ENCODE measurements at regions not wholly inside any gene's neighbourhood (a gene's known extent, or its start where the extent isn't known, plus 50 kb on each side); places are given as distances from the start of the nearest gene placed in this dataset.
A peak's percentile ranks its signal among the peaks of the same experiment; 100 is the strongest.
"Not testable (repeated sequence)": the region's sequence is repeated elsewhere in the genome, so short reads cannot be mapped to it uniquely, and the experiment has no call there.

GRCh38 chr6:144477396-144477795, 192.3 kb downstream of the UTRN start:
- DNase-seq (ENCODE audit: low spot score), result no peak

- DNase-seq (ENCODE audit: low spot score), result no peak
These were observed 192.7 kb downstream of the UTRN start for GRCh38 chr6:144477856-144478255.

GRCh38 chr6:144478483-144478882, 193.3 kb downstream of the UTRN start:
- no peak for DNase-seq (ENCODE audit: low spot score)

DNA sequence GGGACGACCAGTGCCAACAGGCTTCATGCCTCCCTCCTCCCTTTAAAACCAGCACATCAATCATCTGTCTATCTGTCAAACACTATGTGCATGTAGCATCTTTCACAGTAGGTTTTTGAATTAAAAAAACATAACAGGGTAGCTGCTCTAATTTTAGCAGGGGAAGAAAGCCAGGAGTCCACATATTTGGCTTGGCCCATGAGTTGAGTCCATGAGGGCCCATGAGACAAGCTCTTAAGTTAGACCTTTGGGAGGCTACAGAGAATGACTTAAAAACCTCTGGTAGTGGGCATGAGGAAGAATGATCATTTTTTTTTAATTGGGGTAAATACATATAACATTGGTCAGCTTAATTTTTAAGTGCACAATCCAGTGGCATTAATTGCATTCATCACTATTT, 194.9 kb downstream of the UTRN start:
- no peak for DNase-seq (ENCODE audit: low spot score)

DNA sequence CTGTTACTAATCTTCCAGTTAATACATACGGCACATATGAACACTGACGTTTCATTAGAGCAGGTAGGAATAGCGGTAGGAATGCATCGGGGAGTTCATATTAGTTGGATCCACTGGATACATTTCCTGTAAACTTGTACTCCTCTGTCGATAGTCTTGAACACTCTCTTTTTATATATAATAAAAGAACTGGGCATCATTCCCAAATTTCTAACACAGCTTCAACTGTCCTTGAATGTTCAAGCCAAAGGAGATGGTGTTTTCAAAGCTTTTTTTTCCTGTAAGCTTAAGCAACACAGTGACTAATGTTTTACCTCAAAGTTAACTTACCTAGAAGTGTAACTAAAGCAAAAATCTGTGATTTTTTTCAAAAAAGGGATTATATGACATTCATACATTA, 195.3 kb downstream of the UTRN start:
- DNase-seq (ENCODE audit: low spot score), result no peak

DNA sequence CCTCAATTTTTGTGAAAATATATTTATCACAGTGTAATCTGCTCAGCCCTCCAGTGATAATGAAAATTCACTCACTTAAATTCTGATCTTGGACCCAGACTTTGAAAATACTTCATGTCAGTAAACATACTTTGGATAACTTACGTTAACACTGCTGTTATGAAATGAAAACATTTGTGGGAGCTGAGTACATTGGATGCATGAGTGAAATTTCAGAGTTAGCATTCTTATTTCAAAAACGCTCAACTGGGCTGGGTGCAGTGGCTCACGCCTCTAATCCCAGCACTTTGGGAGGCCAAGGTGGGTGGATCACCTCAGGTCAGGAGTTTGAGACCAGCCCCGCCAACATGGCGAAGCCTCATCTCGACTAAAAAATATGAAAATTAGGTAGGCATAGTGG, 196.4 kb downstream of the UTRN start:
- no peak for DNase-seq (ENCODE audit: low spot score)

DNA sequence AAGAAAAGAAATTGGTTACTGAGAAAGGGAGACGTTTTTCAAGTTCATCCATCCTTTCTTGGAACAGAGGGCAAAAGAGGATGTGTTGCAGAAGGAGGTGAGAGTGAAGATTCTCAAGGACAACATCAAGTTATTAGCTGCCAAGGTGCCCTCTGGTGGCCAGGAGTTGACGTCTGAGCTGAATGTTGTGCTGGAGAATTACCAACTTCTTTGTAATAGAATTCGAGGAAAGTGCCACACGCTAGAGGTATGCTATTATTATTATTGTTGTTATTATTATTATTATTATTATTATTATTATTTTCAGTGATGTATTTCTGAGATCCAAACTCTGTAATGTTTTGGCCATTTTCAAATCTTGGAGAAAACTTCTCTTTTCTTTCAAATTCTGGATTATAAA, 197.0 kb downstream of the UTRN start:
- peak; percentile 46 for DNase-seq (ENCODE audit: low spot score)

GRCh38 chr6:144485531-144485930, 200.4 kb downstream of the UTRN start:
- DNase-seq (ENCODE audit: low spot score), result no peak

DNA sequence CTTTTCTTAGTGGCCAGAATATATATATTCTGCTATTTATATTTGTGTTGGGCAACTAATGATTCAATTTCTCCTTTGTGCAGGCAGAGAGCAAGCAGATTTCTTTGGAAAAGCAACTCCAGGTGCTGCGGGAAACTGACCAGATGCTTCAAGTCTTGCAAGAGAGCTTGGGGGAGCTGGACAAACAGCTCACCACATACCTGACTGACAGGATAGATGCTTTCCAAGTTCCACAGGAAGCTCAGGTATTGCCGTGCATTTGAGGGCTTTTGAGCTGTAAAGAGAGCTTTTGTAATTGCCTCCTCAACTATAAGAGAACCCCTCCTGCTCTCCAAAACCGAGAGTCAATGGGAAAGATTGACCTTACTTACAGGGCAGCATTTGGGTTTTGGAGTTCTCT, 203.5 kb downstream of the UTRN start:
- no peak for DNase-seq (ENCODE audit: low spot score)

DNA sequence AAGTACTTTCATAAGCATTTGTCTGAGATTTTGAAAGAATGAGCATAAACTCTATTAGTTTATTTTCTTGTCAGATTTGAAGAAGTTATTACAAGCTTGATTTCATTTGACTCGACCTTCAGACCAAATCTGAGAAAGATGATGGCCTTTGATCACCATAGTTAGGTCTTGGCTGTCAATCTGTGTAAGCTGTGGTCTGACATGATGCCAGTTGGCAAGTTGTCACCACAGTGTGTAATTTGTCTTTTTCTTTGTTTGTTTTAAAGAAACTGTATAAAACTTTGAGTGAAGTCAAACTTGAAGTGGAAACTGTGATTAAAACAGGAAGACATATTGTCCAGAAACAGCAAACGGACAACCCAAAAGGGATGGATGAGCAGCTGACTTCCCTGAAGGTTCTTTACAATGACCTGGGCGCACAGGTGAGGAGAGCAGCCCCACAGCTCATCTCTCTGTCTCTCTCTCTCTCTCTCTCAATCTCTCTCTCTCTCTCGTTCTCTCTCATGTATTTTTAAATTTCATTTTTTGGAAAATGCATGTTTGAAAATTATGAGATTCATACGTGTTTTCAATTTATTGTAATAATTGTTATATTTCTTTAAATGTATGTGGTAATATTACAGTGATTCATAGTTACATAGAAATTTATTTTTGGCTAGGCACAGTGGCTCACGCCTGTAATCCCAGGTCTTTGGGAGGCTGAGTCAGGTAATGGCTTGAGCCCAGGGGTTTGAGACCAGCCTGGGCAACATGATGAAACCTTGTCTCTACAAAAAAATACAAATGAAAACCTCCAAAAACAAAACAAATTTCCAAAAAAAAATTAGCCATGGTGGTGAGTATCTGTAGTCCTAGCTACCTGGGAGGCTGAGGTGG, 208.1 kb downstream of the UTRN start:
- no peak for DNase-seq (ENCODE audit: low spot score)

DNA sequence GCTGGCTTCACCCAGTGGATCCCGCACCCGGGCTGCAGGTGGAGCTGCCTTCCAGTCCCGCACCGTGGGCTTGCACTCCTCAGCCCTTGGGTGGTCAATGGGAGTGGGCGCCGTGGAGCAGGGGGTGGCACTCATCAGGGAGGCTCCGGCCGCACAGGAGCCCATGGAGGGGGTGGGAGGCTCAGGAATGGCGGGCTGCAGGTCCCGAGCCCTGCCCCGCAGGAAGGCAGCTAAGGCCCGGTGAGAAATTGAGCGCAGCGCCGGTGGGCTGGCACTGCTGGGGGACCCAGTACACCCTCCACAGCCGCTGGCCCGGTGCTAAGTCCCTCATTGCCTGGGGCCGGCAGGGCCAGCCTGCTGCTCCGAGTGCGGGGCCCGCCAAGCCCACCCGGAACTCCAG, 209.9 kb downstream of the UTRN start:
- DNase-seq (ENCODE audit: low spot score), result not testable (repeated sequence)

DNA sequence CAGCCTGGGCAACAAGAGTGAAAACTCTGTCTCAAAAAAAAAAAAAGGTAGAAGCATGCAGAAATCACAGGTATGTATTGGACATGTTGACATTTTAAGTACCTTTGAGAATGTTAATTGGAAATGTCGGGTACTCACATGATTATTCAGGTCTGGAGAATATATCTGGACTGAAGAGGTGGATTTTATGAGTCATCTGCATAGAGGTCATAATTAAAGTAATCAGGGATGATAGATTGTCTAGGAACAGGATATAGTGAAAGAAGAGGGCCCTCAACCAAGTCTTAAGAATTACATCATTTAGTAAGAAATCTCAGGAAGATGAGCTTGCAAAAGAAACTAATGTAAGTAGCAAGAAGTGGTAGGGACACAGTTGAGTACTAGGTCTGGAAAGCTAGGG, 212.5 kb downstream of the UTRN start:
- DNase-seq (ENCODE audit: low spot score), result no peak

DNA sequence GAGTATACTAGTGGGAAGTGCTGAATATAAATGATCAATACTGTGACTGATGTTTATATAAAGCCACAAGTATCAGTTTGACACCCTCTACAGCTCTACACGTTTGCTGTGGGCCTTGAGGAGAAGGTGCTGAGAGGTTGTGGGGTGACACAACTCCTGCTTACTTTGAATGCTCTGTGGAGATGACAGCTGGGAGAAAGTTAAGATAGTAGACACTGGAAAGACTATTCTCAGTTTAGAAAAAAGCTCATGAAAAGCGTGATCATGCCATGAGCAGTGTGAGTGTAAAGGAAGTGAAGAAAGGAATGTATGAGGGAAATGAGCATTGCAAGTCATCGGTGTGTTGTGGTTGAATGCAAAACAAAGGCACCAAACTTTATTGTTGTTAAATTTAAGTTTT, 215.8 kb downstream of the UTRN start:
- no peak for DNase-seq (ENCODE audit: low spot score)

DNA sequence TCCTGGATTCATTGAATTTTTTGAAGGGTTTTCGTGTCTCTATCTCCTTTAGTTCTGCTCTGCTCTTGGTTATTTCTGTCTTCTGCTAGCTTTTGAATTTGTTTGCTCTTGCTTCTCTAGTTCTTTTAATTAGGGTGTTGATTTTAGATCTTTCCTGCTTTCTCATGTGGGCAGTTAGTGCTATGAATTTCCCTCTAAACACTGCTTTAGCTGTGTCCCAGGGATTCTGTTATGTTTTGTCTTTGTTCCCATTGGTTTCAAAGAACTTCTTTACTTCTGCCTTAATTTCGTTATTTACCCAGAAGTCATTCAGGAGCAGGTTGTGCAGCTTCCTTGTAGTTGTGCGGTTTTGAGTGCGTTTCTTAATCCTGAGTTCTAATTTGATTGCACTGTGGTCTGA, 220.1 kb downstream of the UTRN start:
- DNase-seq (ENCODE audit: low spot score), result not testable (repeated sequence)

GRCh38 chr6:144506051-144506450, 220.9 kb downstream of the UTRN start:
- not testable (repeated sequence) for DNase-seq (ENCODE audit: low spot score)

- DNase-seq (ENCODE audit: low spot score), result not testable (repeated sequence)
These were observed 222.7 kb downstream of the UTRN start for GRCh38 chr6:144507772-144508312.

DNA sequence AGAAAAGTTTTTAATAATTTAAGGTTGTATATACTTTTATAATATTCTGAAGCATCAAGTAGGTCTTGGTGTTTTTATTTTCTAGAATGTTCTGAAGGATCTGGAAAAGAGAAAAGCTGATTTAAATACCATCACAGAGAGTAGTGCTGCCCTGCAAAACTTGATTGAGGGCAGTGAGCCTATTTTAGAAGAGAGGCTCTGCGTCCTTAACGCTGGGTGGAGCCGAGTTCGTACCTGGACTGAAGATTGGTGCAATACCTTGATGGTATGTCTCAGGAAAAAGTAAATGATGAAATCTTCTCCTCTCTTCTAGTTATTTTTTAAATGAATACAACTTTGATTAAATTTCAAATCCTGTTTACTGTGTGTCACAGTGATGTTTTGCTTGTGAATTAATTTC, 225.7 kb downstream of the UTRN start:
- DNase-seq (ENCODE audit: low spot score), result no peak

DNA sequence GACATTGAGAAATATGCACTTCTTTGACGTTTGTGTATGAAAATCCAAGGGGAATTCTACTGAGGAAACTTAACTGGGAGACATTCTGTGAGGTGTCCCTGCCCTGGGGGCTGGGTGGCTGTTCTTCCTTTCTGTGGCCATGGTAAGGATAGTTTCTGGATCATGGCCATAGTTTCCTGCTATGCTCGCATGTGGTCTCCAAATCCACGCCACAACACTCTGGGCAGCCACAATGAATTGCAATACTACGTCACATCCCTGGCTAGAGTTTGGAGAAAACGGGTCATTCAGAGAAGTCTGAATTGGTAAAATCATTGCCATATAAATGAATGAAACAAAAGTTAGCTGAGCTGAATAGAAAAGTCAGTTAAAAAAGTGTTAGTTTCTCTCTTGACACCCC, 230.6 kb downstream of the UTRN start:
- DNase-seq (ENCODE audit: low spot score), result no peak

- no peak for DNase-seq (ENCODE audit: low spot score)
These were observed 234.3 kb downstream of the UTRN start for GRCh38 chr6:144519426-144519825.

GRCh38 chr6:144528743-144529425, 243.7 kb downstream of the UTRN start:
- no peak for DNase-seq (ENCODE audit: low spot score)

GRCh38 chr6:144530118-144530517, 245.0 kb downstream of the UTRN start:
- DNase-seq (ENCODE audit: low spot score), result no peak

- DNase-seq (ENCODE audit: low spot score), result not testable (repeated sequence)
These were observed 247.1 kb downstream of the UTRN start for GRCh38 chr6:144532238-144532637.

DNA sequence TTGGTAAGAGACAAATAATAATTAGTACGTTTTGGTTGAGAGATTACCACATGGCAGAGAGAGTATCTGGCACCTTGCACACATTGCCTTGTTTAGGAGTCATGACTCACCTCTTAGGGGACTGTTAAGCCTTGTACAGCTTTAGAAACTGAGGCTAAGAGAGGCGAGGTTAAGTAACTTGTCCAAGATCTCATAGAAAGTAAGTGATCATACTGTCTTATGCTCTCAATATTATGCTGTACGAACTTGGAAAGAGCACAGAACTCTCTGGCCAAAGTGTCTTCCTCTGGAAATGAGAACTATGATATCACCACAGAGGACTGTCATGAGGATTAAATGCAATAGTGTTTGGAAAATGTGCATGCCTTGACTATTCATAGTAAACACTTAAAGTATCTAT, 249.0 kb downstream of the UTRN start:
- DNase-seq (ENCODE audit: low spot score), result no peak

Measured in HuH-7.5 (cell line).